22Rv1 (cell line): ENCODE measurements at regions not wholly inside any gene's neighbourhood (a gene's known extent, or its start where the extent isn't known, plus 50 kb on each side); places are given as distances from the start of the nearest gene placed in this dataset.

Experiments used
- CTCF ChIP-seq: fragments of 450-650 bp; IDR thresholded peaks from 2 replicates; pipeline ENCODE4 v1.5.1; 2017; ENCODE audit warnings: mild to moderate bottlenecking
- ZFX ChIP-seq: fragments of 450-650 bp; IDR thresholded peaks from 2 replicates; pipeline ENCODE4 v1.6.1; 2017; ENCODE audit warnings: antibody characterized with exemption, borderline replicate concordance

- TF ChIP-seq CTCF (no peak), ZFX (no peak)
Observed at GRCh38 chr2:21280793-21281192, 157.0 kb downstream of the TDRD15 start.
